ENCODE measurements at regions not wholly inside any gene's neighbourhood (a gene's known extent, or its start where the extent isn't known, plus 50 kb on each side); places are given as distances from the start of the nearest gene placed in this dataset.

- DNase-seq, result no peak
These were observed 99.2 kb downstream of the ARRDC3 start for GRCh38 chr5:91283899-91284298.

DNA sequence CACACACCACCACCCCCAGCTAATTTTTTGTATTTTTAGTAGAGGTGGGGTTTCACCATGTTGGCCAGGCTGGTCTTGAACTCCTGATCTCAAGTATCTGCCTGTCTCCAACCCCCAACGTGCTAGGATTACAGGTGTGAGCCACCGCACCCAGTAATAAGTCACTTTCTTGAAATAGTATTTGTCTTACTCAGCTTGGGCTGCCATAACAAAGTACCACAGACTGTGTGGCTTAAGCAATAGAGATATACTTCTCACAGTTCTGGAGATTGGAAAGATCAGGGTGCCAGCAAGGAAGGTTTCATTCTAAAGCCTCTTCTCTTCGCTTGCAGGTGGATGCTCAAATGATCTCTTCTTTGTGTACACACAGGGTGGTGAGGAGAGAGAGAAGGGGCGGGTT is 99.8 kb downstream of the ARRDC3 start:
- DNase-seq, result no peak

- DNase-seq, result no peak
These were observed 100.9 kb downstream of the ARRDC3 start for GRCh38 chr5:91282210-91282609.

- peak; percentile 37 for DNase-seq
These were observed 101.7 kb downstream of the ARRDC3 start for GRCh38 chr5:91281401-91281800.

DNA sequence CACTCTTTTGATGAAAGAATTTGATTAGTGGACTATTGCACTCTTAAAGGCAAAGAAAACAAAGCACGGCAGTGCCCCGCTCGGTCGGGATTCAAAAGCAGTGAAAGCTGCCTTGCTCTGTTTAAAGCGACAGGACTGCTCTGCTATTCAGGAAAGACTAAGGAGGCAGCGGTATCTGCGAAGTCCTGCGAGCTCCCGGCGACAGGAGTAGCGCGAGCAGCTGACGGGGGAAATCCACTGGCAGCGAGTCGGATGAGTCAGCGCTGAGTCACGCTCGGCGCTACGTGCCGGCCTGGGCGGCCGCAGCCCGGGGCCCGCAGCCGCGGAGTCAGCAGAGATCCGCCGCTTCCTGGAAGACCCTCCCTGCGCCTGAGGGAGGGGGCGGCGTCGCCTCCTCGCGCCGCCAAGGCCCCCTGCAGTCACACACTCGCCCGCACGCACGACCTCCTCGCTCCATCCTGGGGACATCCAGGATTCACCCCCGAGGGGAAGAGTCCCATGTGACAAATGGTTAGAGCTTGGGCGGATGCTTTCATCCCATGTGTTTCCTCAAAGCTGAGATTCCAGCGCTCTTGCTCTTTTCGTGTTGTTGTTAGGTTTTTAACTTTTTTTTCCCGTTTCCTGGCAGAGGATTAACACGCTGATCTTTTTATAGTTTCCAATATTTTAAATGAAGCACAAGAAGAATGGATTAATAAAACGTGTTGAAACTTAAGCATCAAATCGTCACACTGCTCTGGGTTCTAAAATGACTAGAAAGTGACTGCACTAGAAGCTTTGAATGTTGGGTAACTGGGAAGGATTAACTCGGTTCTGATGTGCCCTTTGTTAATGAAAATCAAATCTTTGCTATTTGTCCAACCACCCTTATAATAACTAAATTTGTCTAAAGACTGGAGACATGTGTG is 102.5 kb downstream of the ARRDC3 start:
- peak; percentile 92 for DNase-seq

- DNase-seq, result no peak
These were observed 105.3 kb downstream of the ARRDC3 start for GRCh38 chr5:91277840-91278239.

GRCh38 chr5:91277093-91277626 is 106.0 kb downstream of the ARRDC3 start:
- DNase-seq, result no peak

DNA sequence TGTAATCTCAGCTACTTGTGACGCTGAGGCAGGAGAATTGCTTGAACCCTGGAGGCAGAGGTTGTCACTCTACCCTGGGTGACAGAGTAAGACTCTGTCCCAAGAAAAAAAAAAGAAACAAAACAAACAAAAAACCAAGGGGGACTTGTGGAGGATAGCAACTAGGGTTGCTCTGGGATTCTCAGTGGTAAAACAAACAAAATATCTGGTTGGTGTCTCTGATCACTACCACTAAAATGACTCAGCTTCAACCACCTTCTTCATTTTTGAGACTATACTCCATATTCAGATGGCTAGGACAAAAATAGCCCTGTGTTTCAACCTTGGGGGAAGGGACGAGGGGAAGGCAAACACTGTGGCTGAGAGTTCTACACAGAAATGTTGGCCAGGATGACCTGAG is 110.3 kb downstream of the ARRDC3 start:
- no peak for DNase-seq

DNA sequence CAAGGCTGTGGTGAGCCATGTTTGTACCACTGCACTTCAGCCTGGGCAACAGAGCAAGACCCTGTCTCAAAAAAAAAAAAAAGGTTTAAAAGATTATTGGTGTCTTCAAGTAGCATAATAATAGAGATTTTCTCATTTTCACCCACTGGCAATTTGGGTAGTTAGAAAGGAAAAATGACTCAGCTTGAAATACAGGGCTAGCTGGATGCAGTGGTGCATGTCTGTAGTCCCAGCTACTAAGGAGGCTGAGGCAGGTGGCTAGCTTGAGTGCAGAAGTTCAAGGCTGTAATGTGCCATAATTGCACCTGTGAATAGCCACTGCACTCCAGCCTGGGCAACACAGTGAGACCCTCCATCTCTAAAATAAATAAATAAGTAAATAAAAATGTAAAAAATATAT is 111.1 kb downstream of the ARRDC3 start:
- no peak for DNase-seq

DNA sequence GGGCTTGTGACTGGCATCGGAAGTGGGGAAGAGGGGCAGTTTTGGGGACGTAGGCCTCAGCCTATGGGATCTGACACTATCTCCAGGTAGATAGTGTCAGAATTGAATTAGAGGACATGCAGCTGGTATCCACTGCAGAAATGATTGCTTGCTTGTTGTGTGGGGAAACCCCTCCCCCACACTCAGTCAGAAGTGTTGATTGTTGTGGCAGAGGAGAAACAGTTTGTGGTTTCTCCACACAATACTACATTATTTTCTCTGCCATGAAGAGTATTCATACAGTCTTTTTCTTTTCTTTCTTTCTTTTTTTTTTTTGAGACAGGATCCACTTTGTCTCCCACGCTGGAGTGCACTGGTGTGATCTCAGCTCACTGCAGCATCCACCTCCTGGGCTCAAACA is 113.9 kb downstream of the ARRDC3 start:
- no peak for DNase-seq

DNA sequence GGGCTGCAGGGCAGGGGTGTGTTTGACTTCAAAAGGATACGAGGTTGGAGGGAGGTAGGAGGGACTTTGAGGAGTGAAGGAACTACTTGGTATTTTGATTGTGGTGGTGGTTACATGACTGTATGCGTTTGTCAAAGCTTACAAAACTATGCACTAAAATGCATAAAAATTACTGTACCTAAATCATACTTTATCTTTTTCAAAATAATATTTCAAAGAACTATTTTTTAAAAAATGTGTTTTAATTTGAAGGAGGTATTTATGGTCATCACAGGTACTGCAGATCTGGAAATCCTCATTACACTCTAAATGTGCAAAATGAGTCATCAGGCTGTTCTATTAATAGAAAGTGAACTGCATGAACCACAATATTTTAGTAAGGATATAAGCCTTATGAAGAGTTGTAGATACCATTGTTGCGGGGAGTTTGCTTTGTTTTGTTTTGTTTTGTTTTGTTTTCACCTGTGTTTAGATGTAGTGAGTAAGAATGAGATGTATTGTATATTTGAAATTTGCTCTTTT is 116.9 kb downstream of the ARRDC3 start:
- DNase-seq, result no peak

DNA sequence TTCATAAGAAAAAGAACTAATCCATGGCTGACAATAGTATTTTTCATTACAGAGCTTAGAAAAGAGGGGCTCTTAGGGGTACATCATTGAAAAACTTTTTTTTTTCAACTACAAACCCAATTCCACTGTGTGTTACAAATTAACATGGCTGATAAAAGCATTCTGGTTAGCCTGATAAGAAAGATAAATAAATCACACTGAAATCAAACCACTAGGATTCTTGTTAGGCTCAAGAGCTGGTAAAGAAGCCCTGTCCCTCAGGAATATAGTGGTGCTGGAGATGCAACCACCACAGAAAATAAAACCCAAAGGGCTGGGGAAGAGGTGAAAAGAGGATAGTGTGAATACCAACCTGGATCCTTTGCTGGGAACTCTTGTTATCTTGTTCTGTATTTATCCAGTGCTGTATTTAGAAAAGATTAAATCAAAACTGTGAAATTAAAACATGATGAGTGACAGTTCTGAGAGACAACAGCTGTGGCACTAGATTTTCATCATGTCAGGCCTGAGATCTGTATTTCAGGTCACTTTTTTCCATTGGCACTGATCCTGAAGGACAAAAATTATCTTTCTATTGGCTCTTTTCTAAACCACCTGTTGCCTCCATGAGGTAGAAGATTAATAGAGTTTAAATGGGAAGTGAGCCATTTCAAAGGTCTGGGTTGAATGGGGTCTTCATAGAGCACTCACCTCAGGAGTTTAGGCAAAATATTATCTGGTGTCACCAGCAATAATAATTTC is 118.6 kb downstream of the ARRDC3 start:
- DNase-seq, result no peak

DNA sequence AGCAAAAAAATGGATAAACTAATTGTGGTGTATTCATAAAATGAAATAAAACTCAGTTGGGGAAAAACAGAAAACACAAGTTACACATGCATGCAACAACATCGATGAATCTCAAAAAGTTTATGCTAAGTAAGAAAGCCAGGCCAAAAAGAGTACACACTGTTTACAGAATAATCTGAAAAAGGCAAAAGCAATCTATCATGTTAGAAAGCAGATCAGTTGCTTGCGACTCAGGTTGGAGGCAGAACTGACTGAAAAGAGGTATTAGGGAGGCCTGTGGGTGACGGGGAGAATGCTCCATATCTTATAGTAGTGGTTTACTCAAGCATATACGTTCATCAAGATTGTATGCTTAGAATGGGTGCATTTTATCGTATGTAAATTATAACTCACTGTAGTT is 119.2 kb downstream of the ARRDC3 start:
- DNase-seq, result no peak

DNA sequence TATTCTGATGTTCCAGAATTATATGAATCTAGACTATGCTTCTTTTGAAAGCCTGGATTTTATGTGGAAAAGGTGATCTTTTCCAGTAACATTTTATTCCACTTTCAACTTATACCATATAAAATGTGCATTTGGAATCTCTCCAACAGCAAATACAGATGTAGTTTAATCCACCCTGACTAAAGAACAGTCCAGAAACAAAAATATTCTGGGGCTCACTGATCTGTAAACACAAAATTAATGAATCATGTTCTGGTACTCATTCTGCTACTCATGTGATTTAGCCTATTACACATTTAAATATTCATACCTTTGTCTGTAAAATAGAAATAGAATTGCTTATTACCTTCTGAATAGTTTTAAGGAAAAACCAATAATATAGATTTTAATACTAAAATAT is 125.8 kb downstream of the ARRDC3 start:
- DNase-seq, result no peak

DNA sequence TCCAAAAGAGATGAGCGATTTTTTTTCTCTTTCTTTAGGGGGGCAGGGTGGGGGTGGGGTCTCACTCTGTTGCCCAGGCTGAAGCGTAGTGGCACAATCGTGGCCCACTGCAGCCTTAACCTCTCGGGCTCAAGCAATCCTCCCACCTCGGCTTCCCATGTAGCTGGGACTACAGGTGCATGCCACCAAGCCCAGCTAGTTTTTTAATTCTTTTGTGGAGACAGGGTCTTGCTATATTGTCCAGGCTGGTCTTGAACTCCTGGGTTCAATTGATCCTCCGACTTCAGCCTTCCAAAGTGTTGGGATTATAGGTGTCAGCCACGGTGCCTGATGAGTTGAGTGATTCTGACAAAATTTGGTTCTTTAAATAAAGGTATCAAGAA is 127.0 kb downstream of the ARRDC3 start:
- no peak for DNase-seq

DNA sequence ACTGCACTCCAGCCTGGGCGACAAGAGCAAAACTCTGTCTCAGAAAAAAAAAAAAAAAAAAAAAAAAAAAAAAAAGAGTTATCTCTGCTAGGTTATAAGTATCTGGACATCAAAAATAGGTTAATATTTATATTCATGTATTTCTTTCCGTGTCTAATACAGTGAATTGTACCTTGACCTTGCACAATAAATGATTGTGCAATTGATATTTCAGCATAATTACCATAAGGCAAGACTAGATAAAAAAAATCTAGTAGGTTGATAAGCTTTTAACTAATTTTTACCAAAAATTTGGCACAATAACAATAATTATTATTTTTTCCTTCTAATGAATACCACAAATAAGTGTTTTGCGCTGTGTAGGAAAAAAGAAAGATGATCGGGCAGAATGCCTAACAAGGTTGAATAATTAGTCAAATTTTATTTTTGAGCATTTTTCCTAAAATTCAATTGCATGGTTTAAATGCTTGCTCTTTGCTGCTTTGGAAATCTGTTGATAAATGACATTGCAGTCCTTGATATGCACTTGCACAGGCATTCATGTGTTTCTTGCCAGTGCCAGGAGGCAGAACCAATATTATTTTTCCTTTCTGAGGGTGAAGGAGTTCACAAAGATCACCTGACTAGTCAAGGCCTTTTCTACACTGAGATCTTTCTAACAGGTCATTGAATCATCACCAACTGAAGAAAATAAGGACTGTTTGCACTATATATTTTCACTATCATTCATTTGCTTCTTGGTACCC is 127.5 kb downstream of the ARRDC3 start:
- no peak for DNase-seq

DNA sequence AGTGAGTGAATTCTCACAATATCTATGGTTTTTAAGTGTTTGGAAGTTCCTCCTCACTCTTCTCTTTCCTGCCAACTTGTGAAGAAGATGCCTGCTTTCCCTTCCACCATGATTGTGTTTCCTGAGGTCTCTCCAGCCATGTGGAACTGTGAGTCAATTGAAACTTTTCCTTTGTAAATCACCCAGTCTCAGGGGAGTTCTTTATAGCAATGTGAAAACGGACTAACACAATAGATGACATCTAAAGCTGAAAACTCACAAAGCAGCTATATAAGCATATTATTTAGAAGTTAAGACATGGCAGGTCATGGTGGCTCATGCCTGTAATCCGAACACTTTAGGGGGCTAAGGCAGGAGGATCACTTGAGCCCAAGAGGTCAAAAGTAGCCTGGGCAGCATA is 130.2 kb downstream of the ARRDC3 start:
- DNase-seq, result no peak

DNA sequence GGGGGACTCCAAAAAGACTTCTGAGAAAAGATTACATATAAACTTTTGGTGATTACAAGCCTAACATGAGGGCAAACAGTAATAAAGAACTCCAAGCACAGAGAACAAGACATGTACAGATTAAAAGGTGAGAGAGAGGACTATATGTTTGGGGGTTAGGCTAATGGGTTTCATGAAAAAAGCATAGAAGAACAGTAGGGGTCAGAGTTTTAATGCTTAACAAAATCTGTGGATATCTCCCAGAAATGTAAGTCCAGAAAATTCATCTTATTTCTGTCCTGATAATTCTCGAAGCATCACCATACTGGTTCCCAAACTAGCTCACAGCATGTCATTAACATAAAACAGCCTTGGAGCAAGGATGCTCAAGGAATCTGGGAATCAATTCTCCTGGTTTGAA is 137.2 kb downstream of the ARRDC3 start:
- DNase-seq, result no peak

- no peak for DNase-seq
These were observed 138.1 kb downstream of the ARRDC3 start for GRCh38 chr5:91245074-91245452.

GRCh38 chr5:91244380-91245073 is 138.6 kb downstream of the ARRDC3 start:
- no peak for DNase-seq

DNA sequence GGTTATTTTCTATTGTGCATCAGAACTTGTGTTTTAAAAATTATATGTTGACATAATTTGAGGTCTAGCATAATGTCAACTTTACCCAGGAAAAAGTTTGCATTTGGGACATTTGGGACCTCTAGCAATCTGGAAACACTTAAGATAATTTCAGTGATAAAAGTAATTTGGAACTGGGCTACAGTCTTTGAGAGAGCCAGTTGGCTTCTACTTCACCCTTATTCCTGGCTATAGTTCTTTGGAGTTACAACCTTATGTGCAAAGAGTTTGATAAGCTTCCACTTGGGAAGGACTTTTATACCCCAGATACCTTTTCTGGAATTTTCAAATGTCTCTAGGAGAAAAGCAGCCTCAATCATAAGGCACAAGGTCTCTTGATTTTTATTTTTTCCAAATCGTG is 139.3 kb downstream of the ARRDC3 start:
- DNase-seq, result no peak

DNA sequence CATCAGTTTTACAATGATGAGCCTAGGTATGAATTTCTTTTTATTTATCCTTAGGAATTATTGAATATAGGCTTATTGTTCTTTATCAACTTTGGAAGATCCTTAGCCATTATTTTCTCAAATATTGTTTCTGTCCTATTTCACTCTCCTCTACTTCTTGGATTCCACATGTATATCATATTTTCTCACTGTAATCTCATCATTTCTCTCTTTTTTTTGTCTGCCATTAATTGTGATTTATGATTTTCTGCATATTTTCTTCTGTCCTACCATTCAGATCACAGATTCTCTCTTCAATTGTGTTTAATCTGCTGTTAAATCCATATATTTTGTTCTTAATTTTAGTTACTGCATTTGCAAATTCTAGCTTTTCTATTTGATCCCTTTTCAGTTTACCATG is 139.8 kb downstream of the ARRDC3 start:
- DNase-seq, result no peak

All from renal pelvis (tissue), 1 donor.